Prostate gland (tissue), 2 donors: ENCODE measurements at regions not wholly inside any gene's neighbourhood (a gene's known extent, or its start where the extent isn't known, plus 50 kb on each side); places are given as distances from the start of the nearest gene placed in this dataset.

Experiments used
- POLR2A ChIP-seq: fragments of 450-650 bp; IDR thresholded peaks from one replicate; pipeline ENCODE4 v1.6.1; 2016; ENCODE audit warnings: antibody characterized with exemption, mild to moderate bottlenecking
- POLR2AphosphoS5 ChIP-seq: sonication (generic); formaldehyde crosslinking; IDR thresholded peaks from one replicate; pipeline ENCODE4 v1.6.1; 2017; ENCODE audit warnings: antibody characterized with exemption
- TF ChIP-seq, protein P1 (sequence below), 4 experiments: fragments of 200-600 bp in 2 of 4; fragments of 450-650 bp in 2 of 4; sonication (generic) in 2 of 4; IDR thresholded peaks; 1 replicate in 3 of 4; 2 replicates in 1 of 4; pipeline ENCODE4 v1.5.1; 2016 to 2019; ENCODE audit warnings: antibody characterized with exemption in 4 of 4, mild to moderate bottlenecking in 2 of 4, moderate library complexity in 2 of 4

DNA sequence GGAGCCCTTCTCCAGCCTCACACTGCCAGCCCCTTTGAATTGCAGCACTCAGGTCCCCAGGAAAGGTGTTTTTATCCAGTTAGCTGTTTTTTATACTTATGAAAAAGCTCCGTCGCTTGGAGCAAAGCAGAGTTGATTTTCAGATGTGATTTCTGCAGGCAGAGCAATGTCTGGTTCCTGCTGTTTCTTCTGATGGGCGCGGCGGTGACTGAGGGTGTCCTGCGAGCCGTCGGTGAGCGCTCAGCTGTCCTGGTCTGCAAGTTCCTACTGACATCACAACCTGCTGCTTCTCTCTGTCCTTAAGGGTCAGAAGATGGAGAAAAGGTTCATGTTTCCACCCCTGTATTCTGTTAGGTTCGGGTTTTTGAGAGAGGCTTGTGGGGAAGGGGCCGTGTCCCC lies 109.6 kb upstream of the FAM20C start:
- TF ChIP-seq, protein P1, sequence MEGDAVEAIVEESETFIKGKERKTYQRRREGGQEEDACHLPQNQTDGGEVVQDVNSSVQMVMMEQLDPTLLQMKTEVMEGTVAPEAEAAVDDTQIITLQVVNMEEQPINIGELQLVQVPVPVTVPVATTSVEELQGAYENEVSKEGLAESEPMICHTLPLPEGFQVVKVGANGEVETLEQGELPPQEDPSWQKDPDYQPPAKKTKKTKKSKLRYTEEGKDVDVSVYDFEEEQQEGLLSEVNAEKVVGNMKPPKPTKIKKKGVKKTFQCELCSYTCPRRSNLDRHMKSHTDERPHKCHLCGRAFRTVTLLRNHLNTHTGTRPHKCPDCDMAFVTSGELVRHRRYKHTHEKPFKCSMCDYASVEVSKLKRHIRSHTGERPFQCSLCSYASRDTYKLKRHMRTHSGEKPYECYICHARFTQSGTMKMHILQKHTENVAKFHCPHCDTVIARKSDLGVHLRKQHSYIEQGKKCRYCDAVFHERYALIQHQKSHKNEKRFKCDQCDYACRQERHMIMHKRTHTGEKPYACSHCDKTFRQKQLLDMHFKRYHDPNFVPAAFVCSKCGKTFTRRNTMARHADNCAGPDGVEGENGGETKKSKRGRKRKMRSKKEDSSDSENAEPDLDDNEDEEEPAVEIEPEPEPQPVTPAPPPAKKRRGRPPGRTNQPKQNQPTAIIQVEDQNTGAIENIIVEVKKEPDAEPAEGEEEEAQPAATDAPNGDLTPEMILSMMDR (IDR thresholded peaks at IDR 0.05): no peak
- TF ChIP-seq POLR2A: no peak
- TF ChIP-seq POLR2AphosphoS5: no peak
